GM18870 (cell line): ENCODE measurements at regions not wholly inside any gene's neighbourhood (a gene's known extent, or its start where the extent isn't known, plus 50 kb on each side); places are given as distances from the start of the nearest gene placed in this dataset.
A peak's percentile ranks its signal among the peaks of the same experiment; 100 is the strongest.

Experiments used
- ATAC-seq: cut with Tn5 transposase; IDR thresholded peaks from one replicate; pipeline ENCODE4 v1.9.1; 2021; ENCODE audit warnings: moderate library complexity; ENCODE audit not compliant: unreplicated experiment

GRCh38 chr10:89879121-89879520 is 177.7 kb downstream of the KIF20B start:
- ATAC-seq, result no peak

- peak; percentile 63 for ATAC-seq
These were observed 186.0 kb downstream of the KIF20B start for GRCh38 chr10:89887406-89887805.

DNA sequence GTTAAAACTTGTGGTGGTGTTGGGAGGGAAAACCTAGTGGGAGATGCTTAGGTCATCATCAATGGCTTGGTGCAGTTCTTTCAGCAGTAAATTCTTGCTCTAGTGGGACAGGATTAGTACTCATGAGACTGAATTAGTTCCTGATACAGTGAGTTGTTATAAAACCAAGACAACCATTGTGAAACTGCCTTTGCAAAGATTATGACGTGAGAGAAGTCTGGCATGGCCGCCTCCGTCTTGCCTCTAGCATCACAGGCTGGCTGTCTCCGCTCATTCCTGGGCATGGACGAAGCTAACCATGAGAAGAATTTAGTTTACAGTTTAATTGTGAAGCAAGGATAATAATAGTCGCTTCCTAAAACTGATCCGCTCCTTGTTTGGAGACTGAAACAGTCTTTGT is 186.4 kb downstream of the KIF20B start:
- ATAC-seq, result peak; percentile 69

DNA sequence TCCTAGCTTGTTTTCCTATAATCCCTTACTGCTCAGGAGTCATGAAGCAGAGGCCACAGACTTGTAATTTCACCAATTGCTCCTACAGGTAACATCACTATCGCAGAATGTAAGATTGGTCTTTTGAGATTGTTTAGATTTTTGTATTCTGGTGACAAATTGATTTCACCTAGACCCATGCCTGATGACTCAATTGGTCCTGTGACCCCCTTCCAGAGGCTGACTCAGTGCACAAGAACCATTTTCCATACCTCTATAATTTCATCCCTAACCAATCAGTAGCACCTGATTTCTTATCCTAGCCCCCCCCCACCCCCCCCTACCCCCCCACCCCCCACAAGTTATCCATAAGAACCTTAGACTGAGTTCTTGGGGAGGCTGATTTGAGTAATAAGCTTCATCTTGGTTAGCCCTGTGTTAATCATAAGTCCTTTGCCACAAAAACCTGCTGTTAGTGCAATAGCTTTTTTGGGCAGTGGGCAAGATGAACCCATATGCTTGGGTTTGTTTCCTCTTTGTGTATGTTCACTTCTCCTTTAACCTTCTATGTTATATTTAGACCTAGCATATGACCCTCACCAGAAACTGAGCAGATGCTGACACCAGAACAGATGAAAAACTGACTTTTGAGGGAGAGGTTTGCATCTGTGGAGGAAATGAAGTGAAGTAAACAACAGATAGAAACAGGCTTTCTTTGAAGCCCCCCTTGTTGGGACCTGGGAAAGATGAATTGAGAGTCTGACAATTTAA is 187.1 kb downstream of the KIF20B start:
- ATAC-seq, result peak; percentile 47

GRCh38 chr10:89889606-89890005 is 188.2 kb downstream of the KIF20B start:
- no peak for ATAC-seq

DNA sequence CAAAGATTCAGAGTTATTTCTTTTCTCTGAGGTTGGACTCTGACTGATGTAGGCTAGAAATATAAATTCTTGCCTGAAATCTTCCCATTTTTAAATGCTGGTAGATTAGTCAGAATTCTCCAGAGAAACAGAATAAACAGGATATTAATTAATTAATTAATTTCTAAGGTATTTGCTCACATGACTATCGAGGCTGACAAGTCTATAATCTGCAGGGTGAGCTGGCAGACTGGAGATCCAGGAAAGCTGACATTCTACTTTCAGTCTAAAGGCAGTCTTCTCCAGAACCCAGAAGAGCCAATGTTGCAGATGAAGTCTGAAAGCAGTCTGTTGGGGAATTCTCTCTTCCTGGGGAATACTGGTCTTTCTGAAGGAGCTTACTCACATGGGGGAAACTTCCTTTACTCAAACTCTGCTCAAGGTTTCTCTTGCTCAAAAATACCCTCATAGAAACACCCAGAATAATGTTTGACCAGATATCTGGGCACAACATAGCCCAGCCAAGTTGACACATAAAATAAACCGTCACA is 189.7 kb downstream of the KIF20B start:
- no peak for ATAC-seq

DNA sequence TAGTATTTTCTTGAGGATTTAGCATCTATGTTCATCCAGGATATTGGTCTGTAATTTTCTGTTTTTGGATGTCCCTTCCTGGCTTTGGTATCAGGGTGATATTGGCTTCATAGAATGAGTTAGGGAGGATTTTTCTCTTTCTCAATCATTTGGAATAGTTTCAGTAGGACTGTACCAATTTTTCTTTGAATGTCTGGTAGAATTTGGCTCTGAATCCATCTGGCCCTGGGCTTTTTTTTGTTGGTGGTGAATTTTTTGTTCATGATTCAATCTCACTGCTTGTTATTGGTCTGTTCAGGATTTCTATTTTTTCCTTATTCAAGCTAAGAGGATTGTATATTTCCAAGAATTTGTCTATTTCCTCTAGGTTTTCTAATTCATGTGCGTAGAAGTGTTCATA is 192.7 kb downstream of the KIF20B start:
- no peak for ATAC-seq

DNA sequence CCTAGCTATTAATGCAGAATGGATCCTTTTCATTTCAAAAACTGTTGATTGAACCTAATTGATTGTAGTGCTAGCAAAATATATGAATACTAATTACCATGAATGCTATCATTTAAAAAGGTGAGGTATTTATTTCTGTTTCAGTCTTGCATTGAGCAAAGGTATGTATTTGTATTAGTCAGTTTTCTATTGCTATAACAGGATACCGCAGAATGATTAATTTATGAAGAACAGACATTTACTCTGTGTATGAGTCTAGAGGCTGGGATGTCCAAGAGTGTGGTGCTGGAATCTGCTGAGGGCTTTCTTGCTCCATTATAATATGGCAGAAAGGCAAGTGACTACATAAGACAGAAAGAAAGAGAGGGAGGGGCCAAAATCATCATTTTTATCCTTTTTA is 199.2 kb downstream of the KIF20B start:
- ATAC-seq, result no peak

DNA sequence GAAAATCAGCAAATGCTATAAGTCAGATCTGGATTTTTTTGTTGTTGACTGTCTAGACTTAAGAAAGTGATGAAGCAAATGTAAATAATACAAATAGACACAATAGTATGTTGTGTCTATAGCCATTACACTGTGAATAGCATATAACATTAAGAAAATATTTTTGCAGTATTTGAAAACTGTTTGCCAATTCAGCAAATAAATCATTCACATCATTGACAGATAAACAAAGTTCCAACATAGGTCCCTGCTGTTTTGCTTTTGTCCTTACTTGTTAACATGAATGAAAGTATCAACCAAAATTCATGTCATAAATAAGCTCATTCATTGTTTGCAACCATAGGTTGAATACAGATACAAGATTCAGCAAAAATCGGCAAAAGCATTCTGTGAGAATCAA is 200.5 kb downstream of the KIF20B start:
- no peak for ATAC-seq

- ATAC-seq, result no peak
These were observed 203.4 kb downstream of the KIF20B start for GRCh38 chr10:89904755-89905154.

- ATAC-seq, result no peak
These were observed 208.4 kb downstream of the KIF20B start for GRCh38 chr10:89909752-89910151.

- ATAC-seq, result no peak
These were observed 213.6 kb downstream of the KIF20B start for GRCh38 chr10:89915021-89915420.

DNA sequence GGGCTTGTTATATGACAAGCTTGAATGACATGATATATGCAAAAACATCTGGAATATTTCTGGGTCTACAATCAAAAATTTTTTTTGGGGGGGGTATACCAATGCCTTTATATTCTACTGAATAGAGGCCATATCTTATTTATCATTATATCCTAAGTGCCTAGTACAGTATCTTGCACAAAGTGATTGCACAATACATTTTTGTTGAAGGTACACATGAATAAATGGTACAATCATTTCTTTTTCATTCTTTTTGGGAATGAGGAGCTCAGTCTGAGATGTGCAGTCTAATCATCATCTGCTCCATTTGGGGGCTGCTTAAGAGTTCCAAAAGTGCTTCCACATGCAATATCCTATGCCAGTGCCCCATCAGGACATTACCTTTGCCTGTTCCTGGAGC is 214.6 kb downstream of the KIF20B start:
- no peak for ATAC-seq

GRCh38 chr10:89916468-89917215 is 215.3 kb downstream of the KIF20B start:
- no peak for ATAC-seq

GRCh38 chr10:89921403-89921802 is 220.0 kb downstream of the KIF20B start:
- no peak for ATAC-seq

DNA sequence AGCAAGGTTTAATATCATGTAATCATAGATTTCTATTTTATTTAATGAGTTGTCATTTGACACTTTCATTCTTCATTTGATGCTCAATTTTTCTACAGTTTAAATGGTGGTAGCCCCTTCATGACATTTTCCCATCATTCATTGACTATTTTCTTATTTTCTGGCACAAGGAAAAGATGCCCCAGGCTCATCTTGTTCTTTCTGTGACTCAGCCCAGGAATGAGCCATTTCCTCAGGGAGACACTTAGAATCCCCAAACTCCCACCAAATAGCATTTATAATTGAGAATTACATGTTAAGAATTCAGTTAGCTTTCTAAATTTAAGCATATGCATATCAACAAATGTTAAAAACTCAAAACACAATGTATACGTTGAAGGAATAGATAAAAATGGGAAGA is 222.3 kb downstream of the KIF20B start:
- no peak for ATAC-seq

DNA sequence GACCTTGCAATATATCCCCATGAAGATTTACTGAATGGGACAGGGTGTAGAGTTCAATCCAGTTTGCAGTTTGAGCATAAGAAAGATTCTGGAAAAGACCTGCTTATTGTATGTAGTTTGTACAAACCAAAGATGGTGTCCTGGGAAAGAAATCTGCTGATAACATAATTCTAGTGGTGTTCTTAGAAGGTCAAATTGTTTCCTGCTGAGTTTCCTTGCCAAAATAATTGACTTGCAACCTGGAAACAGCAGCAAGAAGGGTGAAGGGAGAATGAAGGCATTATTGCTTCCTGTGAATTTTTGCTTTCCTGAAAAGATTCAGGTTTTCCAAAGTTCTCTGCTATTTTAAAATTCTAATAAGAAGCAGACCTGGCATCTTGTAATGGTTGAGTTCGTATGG is 222.9 kb downstream of the KIF20B start:
- ATAC-seq, result no peak

- ATAC-seq, result no peak
These were observed 225.3 kb downstream of the KIF20B start for GRCh38 chr10:89926736-89927135.

DNA sequence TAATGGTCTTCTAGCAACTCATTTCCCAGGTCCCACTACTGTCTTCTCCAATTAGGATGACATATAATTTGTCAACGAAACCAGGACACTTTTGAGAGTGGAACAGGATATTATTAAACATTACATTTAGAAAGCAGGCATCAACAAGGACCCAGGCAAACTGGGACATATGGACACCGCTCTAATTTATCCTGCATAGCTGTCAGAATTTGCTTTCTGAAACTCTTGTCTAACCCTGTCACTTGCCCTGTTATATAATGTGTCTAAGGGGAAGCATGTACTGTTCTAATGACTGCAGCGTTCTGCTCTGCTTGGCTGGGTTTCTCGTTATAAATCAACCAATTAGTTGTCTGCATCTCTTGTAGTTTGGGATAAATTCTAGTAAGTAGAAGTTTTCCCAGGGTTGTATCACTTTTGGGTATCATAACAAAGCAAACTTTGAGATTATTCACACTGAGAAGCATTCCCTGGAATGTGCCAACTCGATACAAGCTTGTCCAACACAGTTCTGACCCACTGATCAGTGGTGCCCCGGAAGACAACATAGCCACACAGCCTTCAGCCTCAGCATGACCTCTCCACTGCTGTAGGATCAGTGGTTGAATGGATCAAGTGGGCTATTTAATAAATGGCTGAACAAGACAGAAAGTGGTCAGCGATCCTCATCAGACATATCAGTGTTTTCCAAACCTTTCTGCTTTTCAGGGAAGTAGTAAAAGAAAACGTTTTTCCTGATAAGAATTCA is 228.1 kb downstream of the KIF20B start:
- ATAC-seq, result no peak

GRCh38 chr10:89937494-89937893 is 236.1 kb downstream of the KIF20B start:
- ATAC-seq, result no peak

DNA sequence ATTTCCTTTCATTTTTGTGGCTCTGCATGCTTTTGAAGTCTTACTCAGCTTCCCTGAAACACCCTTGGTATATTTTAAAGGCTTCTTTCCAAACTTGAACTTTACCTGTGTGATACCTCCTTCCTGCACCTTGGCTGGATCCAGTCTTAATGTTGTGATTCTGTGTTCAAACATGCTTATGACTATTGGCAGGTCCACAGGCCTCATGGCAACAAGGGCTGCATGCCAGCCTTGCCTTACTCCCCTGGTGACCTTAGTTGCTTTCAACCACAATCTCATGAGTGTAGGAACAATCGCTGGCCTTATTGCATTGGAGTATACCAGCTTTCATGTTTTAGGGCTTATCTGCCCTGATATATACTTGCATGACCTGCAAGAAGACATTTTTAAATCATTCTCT is 238.7 kb downstream of the KIF20B start:
- no peak for ATAC-seq

DNA sequence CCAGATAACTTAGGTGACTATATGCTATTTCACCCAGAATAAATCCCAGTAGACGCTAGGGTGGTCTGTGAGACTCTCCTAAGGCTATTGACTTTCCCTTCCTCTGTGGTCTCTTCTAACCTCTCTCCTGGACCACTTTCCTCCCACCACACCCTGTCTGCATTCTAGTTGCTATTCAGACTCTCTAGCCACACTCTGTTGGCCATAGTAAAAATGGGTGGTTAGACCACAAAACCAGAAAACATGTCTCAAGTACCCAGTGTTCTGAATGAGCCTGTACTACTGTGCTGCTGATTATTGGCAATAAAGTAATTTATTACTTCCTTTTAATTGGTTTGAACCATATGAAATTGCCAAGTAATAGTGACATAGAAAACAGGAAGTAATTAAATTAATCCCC is 240.8 kb downstream of the KIF20B start:
- no peak for ATAC-seq
